ENCODE measurements at regions not wholly inside any gene's neighbourhood (a gene's known extent, or its start where the extent isn't known, plus 50 kb on each side); places are given as distances from the start of the nearest gene placed in this dataset.

DNA sequence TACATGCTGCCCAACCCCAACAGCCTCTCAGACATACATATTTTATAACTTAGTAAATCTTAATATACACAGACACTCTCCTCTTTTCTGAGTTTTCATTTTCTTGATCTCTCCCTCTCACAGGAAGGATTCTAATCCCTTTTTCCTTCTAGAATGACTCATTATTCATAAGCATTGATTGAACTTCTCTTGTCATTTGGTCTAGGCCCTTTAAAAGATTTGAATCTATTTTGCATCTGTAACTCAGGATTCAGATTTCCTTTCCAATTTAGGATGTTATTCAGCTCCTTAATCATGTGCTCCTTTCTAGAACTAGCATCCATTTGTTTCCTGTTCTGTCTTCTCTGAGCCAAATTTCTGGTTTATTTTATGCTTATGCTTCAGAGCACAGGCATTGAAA is 624.5 kb upstream of the SGO1 start:
- TF ChIP-seq, protein P1, sequence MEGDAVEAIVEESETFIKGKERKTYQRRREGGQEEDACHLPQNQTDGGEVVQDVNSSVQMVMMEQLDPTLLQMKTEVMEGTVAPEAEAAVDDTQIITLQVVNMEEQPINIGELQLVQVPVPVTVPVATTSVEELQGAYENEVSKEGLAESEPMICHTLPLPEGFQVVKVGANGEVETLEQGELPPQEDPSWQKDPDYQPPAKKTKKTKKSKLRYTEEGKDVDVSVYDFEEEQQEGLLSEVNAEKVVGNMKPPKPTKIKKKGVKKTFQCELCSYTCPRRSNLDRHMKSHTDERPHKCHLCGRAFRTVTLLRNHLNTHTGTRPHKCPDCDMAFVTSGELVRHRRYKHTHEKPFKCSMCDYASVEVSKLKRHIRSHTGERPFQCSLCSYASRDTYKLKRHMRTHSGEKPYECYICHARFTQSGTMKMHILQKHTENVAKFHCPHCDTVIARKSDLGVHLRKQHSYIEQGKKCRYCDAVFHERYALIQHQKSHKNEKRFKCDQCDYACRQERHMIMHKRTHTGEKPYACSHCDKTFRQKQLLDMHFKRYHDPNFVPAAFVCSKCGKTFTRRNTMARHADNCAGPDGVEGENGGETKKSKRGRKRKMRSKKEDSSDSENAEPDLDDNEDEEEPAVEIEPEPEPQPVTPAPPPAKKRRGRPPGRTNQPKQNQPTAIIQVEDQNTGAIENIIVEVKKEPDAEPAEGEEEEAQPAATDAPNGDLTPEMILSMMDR (IDR thresholded peaks at IDR 0.05; ENCODE audit: low read depth, low read length) = no peak
- TF ChIP-seq POLR2A (IDR thresholded peaks at IDR 0.05; ENCODE audit: extremely low read depth, insufficient read length) = no peak
- TF ChIP-seq MAX (IDR thresholded peaks at IDR 0.05; ENCODE audit: low read depth, low read length) = no peak

Measured in NB4 (cell line).